Ectodermal cell (in vitro differentiated cells): ENCODE measurements at regions not wholly inside any gene's neighbourhood (a gene's known extent, or its start where the extent isn't known, plus 50 kb on each side); places are given as distances from the start of the nearest gene placed in this dataset.
"Not testable (repeated sequence)": the region's sequence is repeated elsewhere in the genome, so short reads cannot be mapped to it uniquely, and the experiment has no call there.

Source experiments
- H3K27ac ChIP-seq: 2 replicates; pipeline ENCODE4 v1.7.0; 2013; ENCODE audit warnings: mild to moderate bottlenecking, low read depth, low read length; ENCODE audit not compliant: insufficient read depth, poor library complexity, severe bottlenecking
- H3K27me3 ChIP-seq: 2 replicates; pipeline ENCODE4 v1.7.0; 2013; ENCODE audit warnings: mild to moderate bottlenecking, low read length; ENCODE audit not compliant: insufficient read depth, control insufficient read depth, poor library complexity, severe bottlenecking
- H3K36me3 ChIP-seq: one replicate; pipeline ENCODE4 v1.7.0; 2013; ENCODE audit warnings: low read length; ENCODE audit not compliant: control insufficient read depth, insufficient read depth
- H3K4me1 ChIP-seq: one replicate; pipeline ENCODE4 v1.7.0; 2013; ENCODE audit warnings: low read length; ENCODE audit not compliant: control insufficient read depth, insufficient read depth
- H3K4me3 ChIP-seq: 2 replicates; pipeline ENCODE4 v1.7.0; 2013; ENCODE audit warnings: low read depth, low read length, control low read depth; ENCODE audit not compliant: insufficient read depth
- H3K9me3 ChIP-seq: 2 replicates; pipeline ENCODE4 v1.7.0; 2013; ENCODE audit warnings: mild to moderate bottlenecking, low read length, moderate library complexity; ENCODE audit not compliant: control insufficient read depth
- WGBS, 2 experiments: methylation state at CpG; one replicate each; pipeline ENCODE4 v1.1.7; 2013; ENCODE audit warnings: missing lambda C conversion rate in 2 of 2; 5-methylcytosine and 5-hydroxymethylcytosine counted together

GRCh38 chr1:218510153-218510772, 165.1 kb downstream of the TGFB2 start:
- WGBS, 2 experiments: 96 to 97% methylated on average over 6 of the region's 6 CpGs
- Histone ChIP-seq H3K36me3 (no peaks in the 10 kb centered on the region), H3K4me1 (no peaks in the 10 kb centered on the region), H3K27ac (no peak overlapping the region), H3K9me3 (no peaks in the 10 kb centered on the region), H3K27me3 (no peaks in the 10 kb centered on the region), H3K4me3 (no peak overlapping the region)

- H3K9me3 ChIP-seq: no peaks in the 10 kb centered on the region
- WGBS, 2 experiments: 84 to 90% methylated on average over 3 of the region's 3 CpGs
Observed at GRCh38 chr1:218513328-218513727, 168.2 kb downstream of the TGFB2 start.

GRCh38 chr1:218514689-218515088, 169.6 kb downstream of the TGFB2 start:
- Histone ChIP-seq H3K4me3 (no peak overlapping the region), H3K36me3 (no peaks in the 10 kb centered on the region), H3K27me3 (no peaks in the 10 kb centered on the region), H3K27ac (no peak overlapping the region), H3K4me1 (no peaks in the 10 kb centered on the region), H3K9me3 (no peaks in the 10 kb centered on the region)
- WGBS, 2 experiments: 93 to 98% methylated on average over 2 of the region's 2 CpGs

More at GRCh38 chr1:218513328-218513727, 168.2 kb downstream of the TGFB2 start:
- no peak overlapping the region for H3K4me3 ChIP-seq
- H3K27me3 ChIP-seq: no peaks in the 10 kb centered on the region
- no peaks in the 10 kb centered on the region for H3K36me3 ChIP-seq
- H3K27ac ChIP-seq: no peak overlapping the region
- H3K4me1 ChIP-seq: no peaks in the 10 kb centered on the region

- Histone ChIP-seq H3K9me3 (no peaks in the 10 kb centered on the region), H3K27ac (no peak overlapping the region), H3K36me3 (no peaks in the 10 kb centered on the region), H3K27me3 (no peaks in the 10 kb centered on the region), H3K4me3 (no peak overlapping the region), H3K4me1 (no peaks in the 10 kb centered on the region)
- 89 to 93% methylated on average over 3 of the region's 3 CpGs for WGBS, 2 experiments
Observed at GRCh38 chr1:218516526-218516925, 171.4 kb downstream of the TGFB2 start.

- Histone ChIP-seq H3K4me3 (no peak overlapping the region), H3K9me3 (no peaks in the 10 kb centered on the region), H3K27me3 (no peaks in the 10 kb centered on the region), H3K27ac (no peak overlapping the region), H3K4me1 (no peaks in the 10 kb centered on the region), H3K36me3 (no peaks in the 10 kb centered on the region)
- WGBS, 2 experiments: 92 to 93% methylated on average over 5 of the region's 5 CpGs
Observed at GRCh38 chr1:218517459-218517858, 172.3 kb downstream of the TGFB2 start.

- 90 to 93% methylated on average over 2 of the region's 2 CpGs for WGBS, 2 experiments
- H3K27ac ChIP-seq: no peak overlapping the region
- H3K27me3 ChIP-seq: no peaks in the 10 kb centered on the region
- no peaks in the 10 kb centered on the region for H3K9me3 ChIP-seq
- no peaks in the 10 kb centered on the region for H3K36me3 ChIP-seq
- H3K4me3 ChIP-seq: no peak overlapping the region
- no peaks in the 10 kb centered on the region for H3K4me1 ChIP-seq
Observed at GRCh38 chr1:218518216-218518740, 173.1 kb downstream of the TGFB2 start.

- WGBS, 2 experiments: 91 to 95% methylated on average over 4 of the region's 4 CpGs
- H3K27ac ChIP-seq, H3K4me1 ChIP-seq, H3K36me3 ChIP-seq, H3K9me3 ChIP-seq, H3K27me3 ChIP-seq, H3K4me3 ChIP-seq: not testable (repeated sequence)
Observed at GRCh38 chr1:218520646-218521045, 175.5 kb downstream of the TGFB2 start.

- WGBS, 2 experiments: 81 to 83% methylated on average over 7 of the region's 7 CpGs
- no peak overlapping the region for H3K4me3 ChIP-seq
- no peaks in the 10 kb centered on the region for H3K36me3 ChIP-seq
- peaks cover 9% of the 10 kb centered on the region for H3K4me1 ChIP-seq
- no peak overlapping the region for H3K27ac ChIP-seq
- no peaks in the 10 kb centered on the region for H3K9me3 ChIP-seq
- H3K27me3 ChIP-seq: no peaks in the 10 kb centered on the region
Observed at GRCh38 chr1:218521414-218522169, 176.5 kb downstream of the TGFB2 start.

- Histone ChIP-seq H3K4me3 (no peak overlapping the region), H3K27me3 (no peaks in the 10 kb centered on the region), H3K36me3 (no peaks in the 10 kb centered on the region), H3K27ac (no peak overlapping the region), H3K9me3 (no peaks in the 10 kb centered on the region), H3K4me1 (peaks cover 9% of the 10 kb centered on the region)
- WGBS, 2 experiments: 59 to 70% methylated on average over 3 to 4 of the region's 4 CpGs
Observed at GRCh38 chr1:218524526-218524925, 179.4 kb downstream of the TGFB2 start.

GRCh38 chr1:218525031-218525430, 179.9 kb downstream of the TGFB2 start:
- Histone ChIP-seq H3K27me3 (no peaks in the 10 kb centered on the region), H3K9me3 (no peaks in the 10 kb centered on the region), H3K4me1 (peaks cover 9% of the 10 kb centered on the region), H3K4me3 (no peak overlapping the region), H3K36me3 (no peaks in the 10 kb centered on the region), H3K27ac (no peak overlapping the region)
- 89 to 90% methylated on average over 4 of the region's 6 CpGs for WGBS, 2 experiments
